Erythroblast (primary cell): ENCODE measurements at regions not wholly inside any gene's neighbourhood (a gene's known extent, or its start where the extent isn't known, plus 50 kb on each side); places are given as distances from the start of the nearest gene placed in this dataset.

Source experiments
- GATA1 ChIP-seq: IDR thresholded peaks from 2 replicates; pipeline ENCODE4 v1.6.1; 2011; ENCODE audit warnings: low read depth, mild to moderate bottlenecking, control low read depth, low read length, moderate library complexity
- POLR2A ChIP-seq: IDR thresholded peaks from 2 replicates; pipeline ENCODE4 v1.6.1; 2011; ENCODE audit warnings: mild to moderate bottlenecking, low read length

GRCh38 chr2:220877491-220877890 is 694.6 kb downstream of the EPHA4 start:
- TF ChIP-seq POLR2A (no peak), GATA1 (no peak)
